ENCODE measurements at regions not wholly inside any gene's neighbourhood (a gene's known extent, or its start where the extent isn't known, plus 50 kb on each side); places are given as distances from the start of the nearest gene placed in this dataset.

DNA sequence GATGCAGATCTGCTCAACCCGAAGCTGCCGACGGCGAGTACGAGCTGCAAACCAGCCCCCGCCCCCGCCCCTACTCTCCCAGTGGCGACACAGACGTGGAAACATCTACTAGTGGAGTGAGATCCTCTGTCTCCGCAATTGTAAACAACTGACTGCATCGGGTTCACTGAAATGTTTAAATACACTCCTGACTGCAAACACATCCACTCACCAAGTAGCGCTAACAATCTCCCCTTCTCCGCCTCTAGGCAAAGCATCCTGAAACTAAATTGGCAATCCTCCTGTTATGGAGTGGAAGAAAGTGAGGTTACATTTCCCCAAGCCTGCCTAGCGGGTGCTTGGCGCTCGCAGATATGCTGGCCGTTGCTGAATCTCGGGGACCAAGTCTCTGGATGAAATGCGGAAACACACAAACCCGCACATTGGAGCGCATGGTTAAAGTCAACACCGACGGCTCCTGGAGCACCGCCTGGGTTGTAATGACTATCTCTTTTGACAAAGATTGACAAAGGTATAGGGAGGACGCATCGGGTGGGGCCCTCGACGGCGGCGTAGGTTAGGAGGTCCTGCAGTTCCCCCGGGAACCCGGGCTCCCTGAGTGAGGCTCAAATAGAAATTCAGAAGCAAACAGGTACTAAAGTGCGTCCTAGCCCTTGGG, 117.0 kb upstream of the TEX13C start:
- Histone ChIP-seq H3K4me1 (no peaks in the 10 kb centered on the region), H3K27me3 (no peaks in the 10 kb centered on the region), H3K27ac (no peak overlapping the region), H3K9me3 (no peaks in the 10 kb centered on the region), H3K4me3 (peak overlapping the region in 1 of 2 donors; percentile 33), H3K36me3 (no peaks in the 10 kb centered on the region)
- intact Hi-C loops (cut with DNase I), result no loop called here
- TF ChIP-seq, protein P1, sequence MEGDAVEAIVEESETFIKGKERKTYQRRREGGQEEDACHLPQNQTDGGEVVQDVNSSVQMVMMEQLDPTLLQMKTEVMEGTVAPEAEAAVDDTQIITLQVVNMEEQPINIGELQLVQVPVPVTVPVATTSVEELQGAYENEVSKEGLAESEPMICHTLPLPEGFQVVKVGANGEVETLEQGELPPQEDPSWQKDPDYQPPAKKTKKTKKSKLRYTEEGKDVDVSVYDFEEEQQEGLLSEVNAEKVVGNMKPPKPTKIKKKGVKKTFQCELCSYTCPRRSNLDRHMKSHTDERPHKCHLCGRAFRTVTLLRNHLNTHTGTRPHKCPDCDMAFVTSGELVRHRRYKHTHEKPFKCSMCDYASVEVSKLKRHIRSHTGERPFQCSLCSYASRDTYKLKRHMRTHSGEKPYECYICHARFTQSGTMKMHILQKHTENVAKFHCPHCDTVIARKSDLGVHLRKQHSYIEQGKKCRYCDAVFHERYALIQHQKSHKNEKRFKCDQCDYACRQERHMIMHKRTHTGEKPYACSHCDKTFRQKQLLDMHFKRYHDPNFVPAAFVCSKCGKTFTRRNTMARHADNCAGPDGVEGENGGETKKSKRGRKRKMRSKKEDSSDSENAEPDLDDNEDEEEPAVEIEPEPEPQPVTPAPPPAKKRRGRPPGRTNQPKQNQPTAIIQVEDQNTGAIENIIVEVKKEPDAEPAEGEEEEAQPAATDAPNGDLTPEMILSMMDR (IDR thresholded peaks at IDR 0.05), result no peak
- TF ChIP-seq POLR2AphosphoS5 (IDR thresholded peaks at IDR 0.05; ENCODE audit: insufficient read depth in 1 of 2, low read depth in 1 of 2) (no peak), POLR2A (IDR thresholded peaks at IDR 0.05) (no peak)
- DNase-seq (ENCODE audit: extremely low spot score in 2 of 2), result no peak

DNA sequence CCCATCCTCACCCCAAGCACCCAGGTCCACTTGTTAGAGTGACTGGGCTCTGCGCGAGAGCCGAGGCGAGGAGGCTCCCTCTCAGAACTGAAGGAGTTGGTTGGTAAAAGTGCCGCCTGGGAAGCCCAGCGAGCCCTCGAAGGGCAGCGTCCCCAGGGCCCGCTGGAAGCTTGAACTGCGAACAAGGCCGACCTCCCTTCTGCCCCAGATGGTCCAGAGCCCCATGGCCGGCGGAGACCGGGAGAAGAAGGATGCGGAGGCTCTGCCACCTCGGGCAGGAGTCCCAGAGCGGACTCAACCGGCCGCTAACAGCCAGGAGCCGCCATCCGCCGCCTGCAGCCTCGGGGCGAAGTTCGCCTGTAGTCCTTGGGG, 116.3 kb upstream of the TEX13C start:
- Histone ChIP-seq H3K4me3 (peak overlapping the region; percentile 26 to 33), H3K27ac (no peak overlapping the region), H3K9me3 (no peaks in the 10 kb centered on the region), H3K36me3 (no peaks in the 10 kb centered on the region), H3K27me3 (no peaks in the 10 kb centered on the region), H3K4me1 (no peaks in the 10 kb centered on the region)
- intact Hi-C loops (cut with DNase I), result no loop called here
- DNase-seq (ENCODE audit: extremely low spot score in 2 of 2), result no peak
- TF ChIP-seq POLR2AphosphoS5 (IDR thresholded peaks at IDR 0.05; ENCODE audit: insufficient read depth in 1 of 2, low read depth in 1 of 2) (no peak), POLR2A (IDR thresholded peaks at IDR 0.05) (no peak)
- TF ChIP-seq, protein P1 (IDR thresholded peaks at IDR 0.05), result no peak

DNA sequence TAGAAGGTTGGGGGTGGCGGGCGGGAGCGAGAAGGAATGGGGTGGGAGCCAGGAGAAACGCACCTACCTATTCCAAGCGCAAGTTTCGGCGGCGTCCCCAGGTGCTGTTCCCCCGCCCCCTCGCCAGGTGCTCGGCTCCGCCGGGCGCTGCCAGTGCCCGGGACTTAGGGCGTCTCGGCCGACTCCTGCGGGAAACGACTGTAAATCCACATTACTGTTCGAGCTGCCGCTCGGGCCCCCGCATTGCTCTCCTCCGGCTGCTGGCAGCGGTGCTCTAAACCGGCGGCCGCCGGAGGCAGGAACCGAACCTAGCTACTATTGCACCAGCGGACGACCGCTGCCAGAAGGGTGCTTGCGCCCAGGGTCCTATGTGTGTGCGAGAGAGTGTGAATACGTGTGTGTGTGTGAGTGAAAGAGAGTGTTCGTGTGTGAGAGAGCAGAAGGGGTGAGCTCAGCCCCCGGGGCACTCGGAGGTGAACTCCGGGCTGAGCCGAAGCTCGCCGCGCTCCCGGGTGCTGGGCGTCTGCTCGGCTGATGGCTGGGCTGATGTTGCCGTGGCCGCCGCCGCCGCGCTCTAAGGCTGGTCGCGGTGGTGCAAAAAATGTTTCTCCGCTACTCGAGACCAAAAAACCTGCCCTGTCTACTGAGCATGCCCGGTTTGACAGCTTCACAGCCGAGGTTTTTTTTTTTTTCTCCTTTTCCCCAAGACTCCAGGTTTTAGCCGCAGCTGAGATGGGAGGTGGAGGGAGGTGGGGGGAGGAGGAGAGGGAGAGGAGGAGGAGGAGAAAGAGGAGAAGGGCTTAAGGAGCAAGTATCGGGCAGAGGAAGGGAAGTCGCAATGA, 115.7 kb upstream of the TEX13C start:
- DNase-seq (ENCODE audit: extremely low spot score in 2 of 2), result no peak
- Histone ChIP-seq H3K4me1 (no peaks in the 10 kb centered on the region), H3K27me3 (no peaks in the 10 kb centered on the region), H3K27ac (no peak overlapping the region), H3K4me3 (peak overlapping the region; percentile 26 to 33), H3K36me3 (no peaks in the 10 kb centered on the region), H3K9me3 (no peaks in the 10 kb centered on the region)
- TF ChIP-seq POLR2A (IDR thresholded peaks at IDR 0.05) (no peak), POLR2AphosphoS5 (IDR thresholded peaks at IDR 0.05; ENCODE audit: insufficient read depth in 1 of 2, low read depth in 1 of 2) (no peak)
- TF ChIP-seq, protein P1 (IDR thresholded peaks at IDR 0.05), result no peak
- intact Hi-C loops (cut with DNase I), result no loop called here

DNA sequence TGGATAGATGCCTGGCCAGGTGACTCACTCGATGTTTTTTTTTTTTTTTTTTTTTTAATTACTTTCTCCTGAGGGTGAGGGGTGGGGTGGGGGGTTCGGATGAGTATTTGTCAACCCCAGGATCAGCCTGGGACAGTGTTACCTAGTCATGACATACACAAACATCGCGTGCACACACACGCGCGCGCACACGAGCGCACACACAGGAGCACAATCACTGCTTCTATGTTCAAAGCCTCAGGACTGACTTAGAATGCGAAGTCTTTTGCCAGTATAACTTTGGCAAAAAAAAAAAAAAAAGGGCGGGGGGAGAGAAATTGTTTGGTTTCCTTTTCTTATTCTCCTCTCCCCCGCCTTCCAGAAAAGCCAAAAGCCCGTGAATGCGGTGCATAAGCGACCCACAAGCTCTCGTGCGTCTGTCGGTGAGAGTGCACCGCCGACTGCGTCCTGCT, 115.0 kb upstream of the TEX13C start:
- no peak for DNase-seq (ENCODE audit: extremely low spot score in 2 of 2)
- H3K27ac ChIP-seq, result no peak overlapping the region
- H3K27me3 ChIP-seq, result no peaks in the 10 kb centered on the region
- no peaks in the 10 kb centered on the region for H3K4me1 ChIP-seq
- no peaks in the 10 kb centered on the region for H3K36me3 ChIP-seq
- TF ChIP-seq, protein P1 (IDR thresholded peaks at IDR 0.05), result no peak
- TF ChIP-seq POLR2AphosphoS5 (IDR thresholded peaks at IDR 0.05; ENCODE audit: insufficient read depth in 1 of 2, low read depth in 1 of 2) (no peak), POLR2A (IDR thresholded peaks at IDR 0.05) (no peak)
- peak overlapping the region; percentile 33 to 34 for H3K4me3 ChIP-seq
- H3K9me3 ChIP-seq, result no peaks in the 10 kb centered on the region
- intact Hi-C loops (cut with DNase I), result no loop called here
